Panc1 (cell line): ENCODE measurements at regions not wholly inside any gene's neighbourhood (a gene's known extent, or its start where the extent isn't known, plus 50 kb on each side); places are given as distances from the start of the nearest gene placed in this dataset.

ENCODE experiments used
- POLR2AphosphoS5 ChIP-seq: IDR thresholded peaks from 2 replicates; pipeline ENCODE4 v1.6.1; 2012; ENCODE audit warnings: mild to moderate bottlenecking, low read depth, low read length, moderate library complexity
- TF ChIP-seq, protein P1 (sequence below): fragments of 450-650 bp; IDR thresholded peaks from 2 replicates; pipeline ENCODE4 v1.5.1; 2017; ENCODE audit warnings: mild to moderate bottlenecking

DNA sequence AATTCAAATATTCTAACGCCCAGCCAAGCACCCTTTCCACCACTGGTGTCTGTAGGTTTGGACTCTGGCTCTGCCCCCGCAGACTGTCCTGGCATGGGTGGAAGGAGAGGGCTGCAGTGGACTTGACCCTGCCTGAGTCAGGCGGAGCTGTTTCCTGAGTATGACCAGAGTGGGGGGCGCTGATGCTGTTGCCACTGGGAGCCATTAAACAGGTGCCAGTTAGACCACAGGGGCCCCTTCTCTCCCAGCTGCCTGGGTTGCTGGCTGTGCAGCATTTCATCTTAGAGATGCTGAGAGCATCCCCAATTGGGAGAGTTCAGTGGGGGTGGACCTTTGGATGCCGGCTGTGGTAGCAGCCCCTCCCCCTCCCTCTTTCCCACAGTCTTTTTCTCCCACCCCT is 539.5 kb downstream of the MATN1 start:
- TF ChIP-seq, protein P1, sequence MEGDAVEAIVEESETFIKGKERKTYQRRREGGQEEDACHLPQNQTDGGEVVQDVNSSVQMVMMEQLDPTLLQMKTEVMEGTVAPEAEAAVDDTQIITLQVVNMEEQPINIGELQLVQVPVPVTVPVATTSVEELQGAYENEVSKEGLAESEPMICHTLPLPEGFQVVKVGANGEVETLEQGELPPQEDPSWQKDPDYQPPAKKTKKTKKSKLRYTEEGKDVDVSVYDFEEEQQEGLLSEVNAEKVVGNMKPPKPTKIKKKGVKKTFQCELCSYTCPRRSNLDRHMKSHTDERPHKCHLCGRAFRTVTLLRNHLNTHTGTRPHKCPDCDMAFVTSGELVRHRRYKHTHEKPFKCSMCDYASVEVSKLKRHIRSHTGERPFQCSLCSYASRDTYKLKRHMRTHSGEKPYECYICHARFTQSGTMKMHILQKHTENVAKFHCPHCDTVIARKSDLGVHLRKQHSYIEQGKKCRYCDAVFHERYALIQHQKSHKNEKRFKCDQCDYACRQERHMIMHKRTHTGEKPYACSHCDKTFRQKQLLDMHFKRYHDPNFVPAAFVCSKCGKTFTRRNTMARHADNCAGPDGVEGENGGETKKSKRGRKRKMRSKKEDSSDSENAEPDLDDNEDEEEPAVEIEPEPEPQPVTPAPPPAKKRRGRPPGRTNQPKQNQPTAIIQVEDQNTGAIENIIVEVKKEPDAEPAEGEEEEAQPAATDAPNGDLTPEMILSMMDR, result no peak
- TF ChIP-seq POLR2AphosphoS5, result no peak
